ENCODE measurements at regions not wholly inside any gene's neighbourhood (a gene's known extent, or its start where the extent isn't known, plus 50 kb on each side); places are given as distances from the start of the nearest gene placed in this dataset.

GRCh38 chr16:54347961-54348360 is 61.4 kb upstream of the IRX3 start:
- H3K4me1 ChIP-seq: no peaks in the 10 kb centered on the region
- no peak for TF ChIP-seq CTCF (IDR thresholded peaks at IDR 0.05)
- H3K4me2 ChIP-seq (ENCODE audit: low read length): no peak overlapping the region
- H3K27me3 ChIP-seq (ENCODE audit: control insufficient read depth, insufficient read depth, low read length): no peaks in the 10 kb centered on the region
- no peak overlapping the region for H3K9ac ChIP-seq
- H3K79me2 ChIP-seq: no peaks in the 10 kb centered on the region
- no peak overlapping the region for H2AFZ ChIP-seq
- no peaks in the 10 kb centered on the region for H3K9me3 ChIP-seq (ENCODE audit: control insufficient read depth, low read length)
- H3K36me3 ChIP-seq (ENCODE audit: control insufficient read depth, insufficient read depth, low read length): no peaks in the 10 kb centered on the region
- H3K27ac ChIP-seq: no peak overlapping the region
- H3K4me3 ChIP-seq (ENCODE audit: low read depth, low read length): no peak overlapping the region

- H2AFZ ChIP-seq: no peak overlapping the region
- H3K4me1 ChIP-seq: no peaks in the 10 kb centered on the region
- no peaks in the 10 kb centered on the region for H3K9me3 ChIP-seq (ENCODE audit: control insufficient read depth, low read length)
- H3K79me2 ChIP-seq: no peaks in the 10 kb centered on the region
- H3K27me3 ChIP-seq (ENCODE audit: control insufficient read depth, insufficient read depth, low read length): no peaks in the 10 kb centered on the region
- no peak overlapping the region for H3K9ac ChIP-seq
- TF ChIP-seq CTCF (IDR thresholded peaks at IDR 0.05): no peak
- no peak overlapping the region for H3K4me2 ChIP-seq (ENCODE audit: low read length)
- H3K4me3 ChIP-seq (ENCODE audit: low read depth, low read length): no peak overlapping the region
- H3K36me3 ChIP-seq (ENCODE audit: control insufficient read depth, insufficient read depth, low read length): no peaks in the 10 kb centered on the region
- H3K27ac ChIP-seq: no peak overlapping the region
These were observed 59.5 kb upstream of the IRX3 start for GRCh38 chr16:54346041-54346440.

GRCh38 chr16:54344646-54345630 is 58.4 kb upstream of the IRX3 start:
- Histone ChIP-seq H2AFZ (no peak overlapping the region), H3K27me3 (ENCODE audit: control insufficient read depth, insufficient read depth, low read length) (no peaks in the 10 kb centered on the region), H3K36me3 (ENCODE audit: control insufficient read depth, insufficient read depth, low read length) (no peaks in the 10 kb centered on the region), H3K9me3 (ENCODE audit: control insufficient read depth, low read length) (no peaks in the 10 kb centered on the region), H3K4me1 (no peaks in the 10 kb centered on the region), H3K79me2 (no peaks in the 10 kb centered on the region), H3K4me3 (ENCODE audit: low read depth, low read length) (no peak overlapping the region), H3K4me2 (ENCODE audit: low read length) (no peak overlapping the region), H3K27ac (no peak overlapping the region), H3K9ac (no peak overlapping the region)
- TF ChIP-seq CTCF (IDR thresholded peaks at IDR 0.05): no peak

- H3K4me2 ChIP-seq (ENCODE audit: low read length): no peak overlapping the region
- no peaks in the 10 kb centered on the region for H3K9me3 ChIP-seq (ENCODE audit: control insufficient read depth, low read length)
- no peaks in the 10 kb centered on the region for H3K4me1 ChIP-seq
- no peaks in the 10 kb centered on the region for H3K36me3 ChIP-seq (ENCODE audit: control insufficient read depth, insufficient read depth, low read length)
- TF ChIP-seq CTCF (IDR thresholded peaks at IDR 0.05): no peak
- no peaks in the 10 kb centered on the region for H3K79me2 ChIP-seq
- no peak overlapping the region for H3K9ac ChIP-seq
- no peak overlapping the region for H3K4me3 ChIP-seq (ENCODE audit: low read depth, low read length)
- no peak overlapping the region for H3K27ac ChIP-seq
- H2AFZ ChIP-seq: no peak overlapping the region
- H3K27me3 ChIP-seq (ENCODE audit: control insufficient read depth, insufficient read depth, low read length): no peaks in the 10 kb centered on the region
These were observed 56.4 kb upstream of the IRX3 start for GRCh38 chr16:54342966-54343365.
